DND-41 (cell line): ENCODE measurements at regions not wholly inside any gene's neighbourhood (a gene's known extent, or its start where the extent isn't known, plus 50 kb on each side); places are given as distances from the start of the nearest gene placed in this dataset.

Experiments
- CTCF ChIP-seq: IDR thresholded peaks from 2 replicates; pipeline ENCODE4 v1.5.1; 2012; ENCODE audit warnings: borderline replicate concordance, low read length, moderate library complexity, mild to moderate bottlenecking; ENCODE audit not compliant: poor library complexity, severe bottlenecking; ENCODE audit errors: extremely low read depth
- EZH2 ChIP-seq: IDR thresholded peaks from 3 replicates; pipeline ENCODE4 v1.6.1; 2012; ENCODE audit warnings: borderline replicate concordance, low read depth, mild to moderate bottlenecking, moderate library complexity, low read length, inconsistent platforms; ENCODE audit not compliant: severe bottlenecking

GRCh38 chr6:125363824-125364165 lies 62.0 kb upstream of the HDDC2 start:
- TF ChIP-seq CTCF: no peak
- TF ChIP-seq EZH2: no peak
